GM12891 (cell line): ENCODE measurements at regions not wholly inside any gene's neighbourhood (a gene's known extent, or its start where the extent isn't known, plus 50 kb on each side); places are given as distances from the start of the nearest gene placed in this dataset.

Experiments
- POLR2A ChIP-seq: IDR thresholded peaks from 2 replicates; pipeline ENCODE4 v1.6.1; 2011; ENCODE audit warnings: low read depth, low read length, control low read depth
- POLR2AphosphoS5 ChIP-seq: IDR thresholded peaks from 2 replicates; pipeline ENCODE4 v1.6.1; 2011; ENCODE audit warnings: low read depth, low read length, control low read depth
- TAF1 ChIP-seq: IDR thresholded peaks from 2 replicates; pipeline ENCODE4 v1.6.1; 2011; ENCODE audit warnings: low read depth, low read length, control low read depth

- TF ChIP-seq POLR2AphosphoS5, result no peak
- TF ChIP-seq POLR2A, result no peak
- no peak for TF ChIP-seq TAF1
Measured at GRCh38 chr12:126935435-126935834, 1331.5 kb upstream of the TMEM132C start.
